OCI-LY7 (cell line): ENCODE measurements at regions not wholly inside any gene's neighbourhood (a gene's known extent, or its start where the extent isn't known, plus 50 kb on each side); places are given as distances from the start of the nearest gene placed in this dataset.

Experiments used
- BruUV-seq: library from RNA; stranded (reverse); fragments of 400-500 nt; replicated peaks from 2 replicates; lab custom pipeline; 2021; lab: Mats Ljungman, UMichigan
- CTCF ChIA-PET: fragments of 300-600 bp; sonication (Branson Sonifier 250); formaldehyde crosslinking; loops from one replicate; lab custom pipeline; 2022; ENCODE audit warnings: antibody characterized with exemption; ENCODE audit not compliant: unreplicated experiment; lab: Charles Lee
- POLR2A ChIA-PET: fragments of 300-600 bp; sonication (Branson Sonifier 250); formaldehyde crosslinking; loops from one replicate; lab custom pipeline; 2022; ENCODE audit warnings: antibody characterized with exemption; lab: Charles Lee
- DNase-seq: peaks from one replicate; pipeline ENCODE4 v3.0.0-alpha.2; 2015; ENCODE audit warnings: low spot score
- H2AFZ ChIP-seq: fragments of 200-600 bp; sonication (generic), shearing (Covaris generic); 2 replicates; pipeline ENCODE4 v1.6.1; 2014; ENCODE audit warnings: mild to moderate bottlenecking, antibody characterized with exemption, low read length, moderate library complexity
- H3K27ac ChIP-seq: fragments of 200-600 bp; sonication (generic); 2 replicates; pipeline ENCODE4 v1.5.1; 2014; ENCODE audit warnings: mixed run types, low read depth, mild to moderate bottlenecking, moderate library complexity, low read length, inconsistent platforms; ENCODE audit not compliant: poor library complexity, severe bottlenecking
- H3K36me3 ChIP-seq: fragments of 200-600 bp; sonication (generic); 2 replicates; pipeline ENCODE4 v1.6.1; 2014; ENCODE audit warnings: mild to moderate bottlenecking, antibody characterized with exemption, low read length, moderate library complexity, mixed read lengths; ENCODE audit not compliant: insufficient read depth
- H3K4me1 ChIP-seq: fragments of 200-600 bp; sonication (generic); 2 replicates; pipeline ENCODE4 v1.5.1; 2014; ENCODE audit warnings: mild to moderate bottlenecking, low read length; ENCODE audit not compliant: insufficient read depth, poor library complexity, severe bottlenecking
- H3K4me2 ChIP-seq: fragments of 200-600 bp; sonication (generic); 2 replicates; pipeline ENCODE4 v1.6.1; 2014; ENCODE audit warnings: mild to moderate bottlenecking, low read length
- H3K4me3 ChIP-seq: fragments of 200-600 bp; sonication (generic); 2 replicates; pipeline ENCODE4 v1.5.1; 2014; ENCODE audit warnings: mild to moderate bottlenecking, low read depth, low read length; ENCODE audit not compliant: poor library complexity, severe bottlenecking
- H3K79me2 ChIP-seq: fragments of 200-600 bp; sonication (generic); 2 replicates; pipeline ENCODE4 v1.6.1; 2016; ENCODE audit warnings: low read depth, mild to moderate bottlenecking, low read length, moderate library complexity, mixed read lengths; ENCODE audit not compliant: insufficient read depth
- H3K9me2 ChIP-seq: fragments of 200-600 bp; sonication (generic); 2 replicates; pipeline ENCODE4 v1.6.1; 2016; ENCODE audit warnings: mild to moderate bottlenecking, low read length, mixed read lengths; ENCODE audit not compliant: insufficient read depth
- H3K9me3 ChIP-seq: fragments of 200-600 bp; sonication (generic); 2 replicates; pipeline ENCODE4 v1.6.1; 2014; ENCODE audit warnings: mild to moderate bottlenecking, mixed run types, low read length, mixed read lengths
- H4K20me1 ChIP-seq: fragments of 200-600 bp; sonication (generic); 2 replicates; pipeline ENCODE4 v1.6.1; 2014; ENCODE audit warnings: mild to moderate bottlenecking, antibody characterized with exemption, low read length, moderate library complexity, mixed read lengths; ENCODE audit not compliant: insufficient read depth
- EZH2phosphoT487 ChIP-seq: fragments of 200-600 bp; sonication (generic); IDR thresholded peaks from 2 replicates; pipeline ENCODE4 v1.6.1; 2018; ENCODE audit warnings: low read depth, borderline replicate concordance, mild to moderate bottlenecking, mixed run types, antibody characterized with exemption, low read length, moderate library complexity, mixed read lengths
- intact Hi-C: fragments of 100-400 bp; cut with micrococcal nuclease; formaldehyde crosslinking; loops from one replicate; pipeline ENCODE4 v1.10.0; 2022; ENCODE audit not compliant: unreplicated experiment
- TF ChIP-seq, protein P1 (sequence below): fragments of 200-600 bp; sonication (generic); conservative IDR thresholded peaks from 2 replicates; pipeline ENCODE4 v1.5.1; 2014; ENCODE audit warnings: mild to moderate bottlenecking, antibody characterized with exemption, low read length, moderate library complexity, mixed read lengths

DNA sequence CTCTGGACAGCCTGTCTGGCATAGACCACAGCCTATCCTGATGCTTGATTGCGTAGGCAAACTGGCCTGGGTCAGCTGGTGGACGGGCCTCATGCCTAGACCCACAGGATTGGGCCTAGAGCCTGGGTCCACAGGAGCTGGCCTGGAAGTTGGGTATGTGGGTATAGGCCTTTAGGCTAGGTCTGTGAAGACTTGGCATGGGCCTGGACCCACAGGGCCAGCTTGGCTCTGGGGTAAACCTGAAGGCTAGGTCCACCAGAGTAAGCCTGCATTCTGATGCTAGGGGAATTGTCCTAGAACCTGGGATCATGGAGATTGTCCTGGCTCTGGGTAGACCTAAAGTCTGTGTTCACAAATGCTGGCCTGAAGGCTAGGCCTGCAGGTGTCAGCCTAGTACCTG lies 1293.7 kb downstream of the CNTNAP5 start:
- Histone ChIP-seq H3K4me1 (no peaks in the 10 kb centered on the region), H3K4me2 (no peak overlapping the region), H3K79me2 (no peaks in the 10 kb centered on the region), H3K9me2 (no peaks in the 10 kb centered on the region), H3K27ac (no peak overlapping the region), H4K20me1 (no peaks in the 10 kb centered on the region), H2AFZ (no peak overlapping the region), H3K4me3 (no peak overlapping the region), H3K9me3 (no peaks in the 10 kb centered on the region), H3K36me3 (no peaks in the 10 kb centered on the region)
- ChIA-PET POLR2A (no interaction called here), CTCF (no interaction called here)
- no peak for DNase-seq
- intact Hi-C loops, result no loop called here
- TF ChIP-seq, protein P1, sequence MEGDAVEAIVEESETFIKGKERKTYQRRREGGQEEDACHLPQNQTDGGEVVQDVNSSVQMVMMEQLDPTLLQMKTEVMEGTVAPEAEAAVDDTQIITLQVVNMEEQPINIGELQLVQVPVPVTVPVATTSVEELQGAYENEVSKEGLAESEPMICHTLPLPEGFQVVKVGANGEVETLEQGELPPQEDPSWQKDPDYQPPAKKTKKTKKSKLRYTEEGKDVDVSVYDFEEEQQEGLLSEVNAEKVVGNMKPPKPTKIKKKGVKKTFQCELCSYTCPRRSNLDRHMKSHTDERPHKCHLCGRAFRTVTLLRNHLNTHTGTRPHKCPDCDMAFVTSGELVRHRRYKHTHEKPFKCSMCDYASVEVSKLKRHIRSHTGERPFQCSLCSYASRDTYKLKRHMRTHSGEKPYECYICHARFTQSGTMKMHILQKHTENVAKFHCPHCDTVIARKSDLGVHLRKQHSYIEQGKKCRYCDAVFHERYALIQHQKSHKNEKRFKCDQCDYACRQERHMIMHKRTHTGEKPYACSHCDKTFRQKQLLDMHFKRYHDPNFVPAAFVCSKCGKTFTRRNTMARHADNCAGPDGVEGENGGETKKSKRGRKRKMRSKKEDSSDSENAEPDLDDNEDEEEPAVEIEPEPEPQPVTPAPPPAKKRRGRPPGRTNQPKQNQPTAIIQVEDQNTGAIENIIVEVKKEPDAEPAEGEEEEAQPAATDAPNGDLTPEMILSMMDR, result no peak
- no peak for TF ChIP-seq EZH2phosphoT487
- BruUV-seq, result no TSS peak

DNA sequence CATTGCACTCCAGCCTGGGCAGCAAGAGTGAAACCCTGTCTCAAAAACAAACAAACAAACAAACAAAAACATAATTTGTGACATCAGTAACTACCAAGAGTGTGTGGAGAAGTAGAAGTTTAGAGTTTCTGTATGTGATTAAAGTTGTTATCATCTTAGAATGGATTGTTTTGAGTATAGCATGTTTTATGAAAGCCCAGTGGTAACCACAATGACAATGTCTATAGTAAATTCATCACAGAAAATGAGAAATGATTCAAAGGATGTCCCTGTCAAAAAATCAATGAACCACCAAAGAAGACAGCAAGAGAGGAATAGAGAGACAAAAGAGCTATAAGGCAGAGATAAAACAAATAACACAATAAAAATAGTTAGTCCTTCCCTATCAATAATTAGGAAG lies 1299.2 kb downstream of the CNTNAP5 start:
- intact Hi-C loops, result no loop called here
- Histone ChIP-seq H2AFZ (no peak overlapping the region), H3K9me2 (no peaks in the 10 kb centered on the region), H3K27ac (no peak overlapping the region), H3K79me2 (no peaks in the 10 kb centered on the region), H3K36me3 (no peaks in the 10 kb centered on the region), H3K4me2 (no peak overlapping the region), H3K4me1 (no peaks in the 10 kb centered on the region), H3K4me3 (no peak overlapping the region), H4K20me1 (no peaks in the 10 kb centered on the region), H3K9me3 (no peaks in the 10 kb centered on the region)
- CTCF ChIA-PET, result no interaction called here
- DNase-seq, result no peak
- POLR2A ChIA-PET, result no interaction called here
- TF ChIP-seq, protein P1, result no peak
- TF ChIP-seq EZH2phosphoT487, result no peak
- no TSS peak for BruUV-seq

DNA sequence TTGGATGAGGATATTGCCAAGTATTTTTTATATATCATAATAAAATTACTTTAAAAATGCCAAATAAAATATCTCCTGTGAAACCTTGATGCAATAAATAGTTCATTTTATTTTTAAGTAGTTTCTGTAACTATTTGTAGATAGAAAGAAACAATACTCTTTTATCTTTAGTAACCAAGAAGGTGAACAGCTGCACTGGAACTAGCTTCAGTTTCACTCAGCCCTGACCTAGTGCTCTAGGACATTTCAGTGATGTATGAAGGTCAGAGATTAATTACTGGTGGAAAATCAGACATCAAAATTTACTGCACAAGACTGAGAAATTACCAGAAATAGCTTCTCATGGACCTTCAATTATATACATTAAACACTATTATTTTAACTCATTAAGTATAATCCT lies 1305.0 kb downstream of the CNTNAP5 start:
- no peaks in the 10 kb centered on the region for H3K9me2 ChIP-seq

More for the DNA sequence above, 1305.0 kb downstream of the CNTNAP5 start:
- intact Hi-C loops, result no loop called here
- H3K27ac ChIP-seq, result no peak overlapping the region
- no peaks in the 10 kb centered on the region for H3K36me3 ChIP-seq
- no peak for TF ChIP-seq EZH2phosphoT487
- TF ChIP-seq, protein P1, result no peak
- no peak overlapping the region for H3K4me2 ChIP-seq
- H3K79me2 ChIP-seq, result no peaks in the 10 kb centered on the region
- no peak for DNase-seq
- H3K4me1 ChIP-seq, result no peaks in the 10 kb centered on the region
- H3K9me3 ChIP-seq, result no peaks in the 10 kb centered on the region
- H4K20me1 ChIP-seq, result no peaks in the 10 kb centered on the region
- H3K4me3 ChIP-seq, result no peak overlapping the region
- BruUV-seq, result no TSS peak
- ChIA-PET POLR2A (no interaction called here), CTCF (no interaction called here)
- no peak overlapping the region for H2AFZ ChIP-seq
